ENCODE measurements at regions not wholly inside any gene's neighbourhood (a gene's known extent, or its start where the extent isn't known, plus 50 kb on each side); places are given as distances from the start of the nearest gene placed in this dataset.

DNA sequence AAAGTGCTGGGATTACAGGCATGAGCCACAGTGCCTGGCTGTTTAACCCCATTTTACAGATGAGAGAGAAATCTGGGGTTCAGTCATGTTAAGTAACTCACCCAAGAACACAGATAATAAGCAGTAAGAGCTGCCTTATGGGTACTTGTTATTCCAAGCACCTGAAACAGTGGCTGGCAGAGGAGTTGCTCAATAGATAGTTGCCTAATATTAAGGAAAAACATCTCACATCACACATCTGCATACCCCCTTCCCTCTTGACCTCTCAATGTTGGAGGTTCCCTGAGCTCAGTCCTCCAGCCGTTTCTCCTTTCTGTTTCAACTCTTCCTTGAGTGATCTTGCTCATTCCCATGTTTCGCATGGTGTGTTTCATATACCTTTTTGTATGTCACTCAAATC is 401.9 kb downstream of the KLF12 start:
- H3K4me3 Mint-ChIP-seq: no peak overlapping the region
- DNase-seq (no peak), ATAC-seq (ENCODE audit: low read depth) (no peak)
- H3K4me1 Mint-ChIP-seq: no peaks in the 10 kb centered on the region
- no peaks in the 10 kb centered on the region for H3K27me3 Mint-ChIP-seq
- POLR2A ChIA-PET: no interaction called here
- intact Hi-C loops (cut with micrococcal nuclease): no loop called here
- no peak overlapping the region for H3K27ac Mint-ChIP-seq
- CTCF ChIA-PET: interaction anchor here (0.7 kb wide), 1 partner anchor 10 kb away, joined by 3 read pairs; no protein-coding TSS in a partner anchor
- TF ChIP-seq, protein P1, sequence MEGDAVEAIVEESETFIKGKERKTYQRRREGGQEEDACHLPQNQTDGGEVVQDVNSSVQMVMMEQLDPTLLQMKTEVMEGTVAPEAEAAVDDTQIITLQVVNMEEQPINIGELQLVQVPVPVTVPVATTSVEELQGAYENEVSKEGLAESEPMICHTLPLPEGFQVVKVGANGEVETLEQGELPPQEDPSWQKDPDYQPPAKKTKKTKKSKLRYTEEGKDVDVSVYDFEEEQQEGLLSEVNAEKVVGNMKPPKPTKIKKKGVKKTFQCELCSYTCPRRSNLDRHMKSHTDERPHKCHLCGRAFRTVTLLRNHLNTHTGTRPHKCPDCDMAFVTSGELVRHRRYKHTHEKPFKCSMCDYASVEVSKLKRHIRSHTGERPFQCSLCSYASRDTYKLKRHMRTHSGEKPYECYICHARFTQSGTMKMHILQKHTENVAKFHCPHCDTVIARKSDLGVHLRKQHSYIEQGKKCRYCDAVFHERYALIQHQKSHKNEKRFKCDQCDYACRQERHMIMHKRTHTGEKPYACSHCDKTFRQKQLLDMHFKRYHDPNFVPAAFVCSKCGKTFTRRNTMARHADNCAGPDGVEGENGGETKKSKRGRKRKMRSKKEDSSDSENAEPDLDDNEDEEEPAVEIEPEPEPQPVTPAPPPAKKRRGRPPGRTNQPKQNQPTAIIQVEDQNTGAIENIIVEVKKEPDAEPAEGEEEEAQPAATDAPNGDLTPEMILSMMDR (IDR thresholded peaks at IDR 0.05): no peak
- H3K9me3 Mint-ChIP-seq: no peaks in the 10 kb centered on the region
- H3K36me3 Mint-ChIP-seq (ENCODE audit: low read depth): peaks cover 45% of the 10 kb centered on the region

DNA sequence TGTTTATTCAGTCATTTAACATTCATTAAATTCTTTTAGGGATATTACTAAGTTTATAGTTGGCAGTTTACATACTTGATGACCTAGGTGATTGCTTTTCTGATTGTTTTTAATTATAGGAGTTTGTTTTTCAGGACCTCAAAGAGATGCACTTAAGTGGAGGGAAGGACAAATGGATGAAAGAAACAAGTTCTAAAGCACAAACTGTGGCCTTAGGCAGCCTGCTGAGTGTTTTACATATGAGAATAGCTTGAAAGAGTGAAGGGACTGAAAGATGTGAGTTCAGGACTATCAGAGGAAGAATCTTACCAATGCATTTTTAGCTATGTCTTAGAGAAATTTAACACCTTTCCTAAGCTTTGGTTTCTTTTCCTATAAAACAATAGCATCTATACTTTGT is 402.6 kb downstream of the KLF12 start:
- no peaks in the 10 kb centered on the region for H3K27me3 Mint-ChIP-seq
- no peak for DNase-seq
- intact Hi-C loops (cut with micrococcal nuclease): no loop called here
- ATAC-seq (ENCODE audit: low read depth): no peak
- ChIA-PET POLR2A (no interaction called here), CTCF (interaction anchor here (0.7 kb wide), 1 partner anchor 11 kb away, joined by 3 read pairs; no protein-coding TSS in a partner anchor)
- peaks cover 49% of the 10 kb centered on the region for H3K36me3 Mint-ChIP-seq (ENCODE audit: low read depth)
- no peak overlapping the region for H3K27ac Mint-ChIP-seq
- TF ChIP-seq, protein P1 (IDR thresholded peaks at IDR 0.05): no peak
- H3K4me3 Mint-ChIP-seq: no peak overlapping the region
- H3K4me1 Mint-ChIP-seq: no peaks in the 10 kb centered on the region
- H3K9me3 Mint-ChIP-seq: no peaks in the 10 kb centered on the region

DNA sequence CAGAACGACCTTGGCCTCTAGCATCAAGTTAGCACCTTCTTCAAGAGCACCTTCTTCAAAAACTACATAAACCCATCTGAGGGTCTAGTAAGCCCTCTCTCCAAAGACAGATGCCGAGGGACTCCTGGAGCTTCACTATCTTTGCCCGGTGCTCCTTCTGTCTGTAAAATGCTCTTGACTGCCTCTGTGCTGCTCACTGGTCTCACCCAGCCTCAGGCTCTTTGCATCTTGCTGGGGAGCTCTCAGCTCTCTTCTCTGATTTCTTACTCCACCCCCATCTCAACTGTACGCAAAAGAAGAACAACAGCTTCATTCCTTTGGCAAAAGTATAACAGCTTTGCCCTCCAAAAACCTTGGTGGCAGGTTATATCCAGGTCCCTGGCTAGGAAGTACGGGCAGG is 404.2 kb downstream of the KLF12 start:
- ChIA-PET CTCF (interaction anchor here (0.8 kb wide), 2 partner anchors 19 to 1490 kb away, joined by 3 read pairs; no protein-coding TSS in a partner anchor), POLR2A (no interaction called here)
- intact Hi-C loops (cut with micrococcal nuclease): no loop called here
- Mint-ChIP-seq H3K36me3 (ENCODE audit: low read depth) (peaks cover 39% of the 10 kb centered on the region), H3K27ac (no peak overlapping the region), H3K4me3 (no peak overlapping the region), H3K27me3 (no peaks in the 10 kb centered on the region), H3K9me3 (no peaks in the 10 kb centered on the region), H3K4me1 (no peaks in the 10 kb centered on the region)
- no peak for DNase-seq
- TF ChIP-seq, protein P1 (IDR thresholded peaks at IDR 0.05): no peak
- no peak for ATAC-seq (ENCODE audit: low read depth)

DNA sequence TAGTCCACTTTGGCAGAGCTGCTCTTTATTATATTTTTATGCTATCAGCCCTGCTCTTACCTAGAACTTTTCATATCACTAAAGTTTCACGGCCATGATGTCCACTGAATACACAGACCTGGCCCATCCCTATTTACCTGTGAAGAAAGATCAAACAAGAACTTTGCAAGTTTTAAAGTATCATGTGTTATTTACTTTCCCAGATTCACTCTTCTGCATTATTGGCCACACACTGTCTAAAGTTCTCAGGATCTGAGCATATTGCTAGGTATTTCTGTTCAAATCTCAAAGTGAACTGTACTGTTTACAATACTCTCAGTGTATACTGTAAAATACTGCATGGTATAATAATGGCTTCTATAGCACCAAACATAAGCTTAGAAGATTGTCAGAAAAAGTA is 405.2 kb downstream of the KLF12 start:
- DNase-seq (no peak), ATAC-seq (ENCODE audit: low read depth) (no peak)
- Mint-ChIP-seq H3K27me3 (no peaks in the 10 kb centered on the region), H3K9me3 (no peaks in the 10 kb centered on the region), H3K36me3 (ENCODE audit: low read depth) (peaks cover 41% of the 10 kb centered on the region), H3K27ac (no peak overlapping the region), H3K4me3 (no peak overlapping the region), H3K4me1 (no peaks in the 10 kb centered on the region)
- TF ChIP-seq, protein P1 (IDR thresholded peaks at IDR 0.05): no peak
- CTCF ChIA-PET: no interaction called here
- POLR2A ChIA-PET: no interaction called here
- intact Hi-C loops (cut with micrococcal nuclease): no loop called here

DNA sequence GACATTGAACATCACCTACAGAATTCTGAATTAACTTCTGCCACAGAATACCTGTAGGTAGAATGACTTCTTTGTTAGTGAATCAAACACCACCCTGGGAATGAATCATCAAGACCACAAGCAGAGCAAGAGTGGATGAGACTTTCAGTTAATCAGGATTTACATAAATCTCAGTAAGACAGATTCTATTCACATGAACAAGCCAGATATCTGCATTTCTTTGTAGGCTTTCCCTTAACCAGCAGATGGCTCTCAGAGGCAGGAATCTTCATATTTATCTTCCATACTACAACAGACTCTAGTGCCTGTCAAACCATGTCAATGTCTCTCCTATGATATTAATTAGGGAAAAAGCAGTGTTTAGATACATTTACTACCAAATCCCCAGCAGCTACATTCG is 412.1 kb downstream of the KLF12 start:
- no peaks in the 10 kb centered on the region for H3K27me3 Mint-ChIP-seq
- H3K9me3 Mint-ChIP-seq: no peaks in the 10 kb centered on the region
- no peak for DNase-seq
- ATAC-seq (ENCODE audit: low read depth): peak; percentile 47
- POLR2A ChIA-PET: no interaction called here
- CTCF ChIA-PET: interaction anchor here (0.8 kb wide), 1 partner anchor 1496 kb away, joined by 3 read pairs; no protein-coding TSS in a partner anchor
- no peak overlapping the region for H3K27ac Mint-ChIP-seq
- H3K36me3 Mint-ChIP-seq (ENCODE audit: low read depth): peaks cover 26% of the 10 kb centered on the region
- peaks cover 6% of the 10 kb centered on the region for H3K4me1 Mint-ChIP-seq
- intact Hi-C loops (cut with micrococcal nuclease): no loop called here
- TF ChIP-seq, protein P1 (IDR thresholded peaks at IDR 0.05): no peak
- no peak overlapping the region for H3K4me3 Mint-ChIP-seq

All from activated B cell treated with CpG ODN at 0.5 μM for 24 hours (primary cell).